K562 (cell line): ENCODE measurements at regions not wholly inside any gene's neighbourhood (a gene's known extent, or its start where the extent isn't known, plus 50 kb on each side); places are given as distances from the start of the nearest gene placed in this dataset.

Source experiments
- ATAC-seq: fragments of 200-7000 bp; cut with Tn5 transposase; 3 replicates; pipeline ENCODE4 v1.9.1; 2020; ENCODE audit warnings: moderate library complexity
- BruUV-seq: library from RNA; stranded (reverse); fragments of 400-500 nt; replicated peaks from 2 replicates; lab custom pipeline; 2021; lab: Mats Ljungman, UMichigan
- CTCF ChIA-PET: fragments of 300-600 bp; formaldehyde crosslinking; extraction: SDS; loops from one replicate; lab custom pipeline; 2021; ENCODE audit warnings: low intra/inter-chr PET ratio; lab: Yijun Ruan, JAX
- POLR2A ChIA-PET: fragments of 300-600, 350-650 bp; sonication (Branson Sonifier 250); formaldehyde crosslinking; extraction: SDS; loops from one replicate; lab custom pipeline; 2021; ENCODE audit warnings: antibody characterized with exemption, inconsistent platforms; lab: Yijun Ruan, JAX
- DNase-seq, 4 experiments: peaks; one replicate each; pipeline versions ENCODE4 v3.0.0 to v3.0.0-alpha.2; 2011 to 2018; ENCODE audit warnings: low spot score in 3 of 4, mixed read lengths in 3 of 4; ENCODE audit errors: extremely low read depth in 1 of 4
- FAIRE-seq: peaks from 2 replicates; lab custom pipeline; 2011; peaks lifted over from hg19 to GRCh38; lab: Jason Lieb, UNC
- H2AFZ ChIP-seq: 2 replicates; pipeline ENCODE4 v1.6.0; 2011; ENCODE audit warnings: low read depth, low read length, control low read depth, inconsistent platforms
- H3K27ac ChIP-seq: fragments of 200-600 bp; 3 replicates; pipeline ENCODE4 v1.8.0; 2011; ENCODE audit warnings: low read depth, mild to moderate bottlenecking, control low read depth, inconsistent platforms, low read length, moderate library complexity, mixed read lengths; ENCODE audit errors: extremely low read depth
- H3K27me3 ChIP-seq, 2 experiments: fragments of 300-600 bp in 1 of 2; 2 replicates in 1 of 2; 3 replicates in 1 of 2; pipeline versions ENCODE4 v1.6.0 to v1.8.0; 2011; ENCODE audit warnings: inconsistent platforms in 2 of 2, low read length in 2 of 2, mild to moderate bottlenecking in 1 of 2, mixed read lengths in 1 of 2, moderate library complexity in 1 of 2; ENCODE audit not compliant: control insufficient read depth in 2 of 2, insufficient read depth in 2 of 2
- H3K36me3 ChIP-seq: fragments of 300-600 bp; 3 replicates; pipeline ENCODE4 v1.8.0; 2011; ENCODE audit warnings: mild to moderate bottlenecking, low read length, inconsistent platforms; ENCODE audit not compliant: control insufficient read depth, insufficient read depth
- H3K4me1 ChIP-seq, 2 experiments: fragments of 200-600 bp in 1 of 2; replicated peaks in 1 of 2; 2 replicates in 1 of 2; 3 replicates in 1 of 2; pipeline versions ENCODE4 v1.5.1 to v1.8.0; 2011; ENCODE audit warnings: inconsistent platforms in 2 of 2, low read length in 2 of 2, mild to moderate bottlenecking in 1 of 2, mixed read lengths in 1 of 2, moderate library complexity in 1 of 2; ENCODE audit not compliant: control insufficient read depth in 2 of 2, insufficient read depth in 2 of 2
- H3K4me2 ChIP-seq: 2 replicates; pipeline ENCODE4 v1.6.1; 2011; ENCODE audit warnings: low read length, control low read depth, inconsistent platforms, mixed read lengths; ENCODE audit not compliant: insufficient read depth
- H3K4me3 ChIP-seq: fragments of 200-600 bp; sonication (generic), shearing (Covaris generic); 2 replicates; pipeline ENCODE4 v1.5.1; 2016; ENCODE audit warnings: control low read depth, inconsistent platforms
- H3K79me2 ChIP-seq: fragments of 200-600 bp; 3 replicates; pipeline ENCODE4 v1.8.0; 2011; ENCODE audit warnings: low read length, inconsistent platforms; ENCODE audit not compliant: control insufficient read depth, insufficient read depth
- H3K9ac ChIP-seq, 2 experiments: 2 replicates each; pipeline versions ENCODE4 v1.6.0 to v1.6.1; 2011; ENCODE audit warnings: low read depth in 2 of 2, low read length in 2 of 2, control low read depth in 1 of 2, inconsistent platforms in 1 of 2, mild to moderate bottlenecking in 1 of 2, mixed read lengths in 1 of 2; ENCODE audit not compliant: insufficient read depth in 1 of 2
- H3K9me1 ChIP-seq: one replicate; pipeline ENCODE4 v1.6.0; 2011; ENCODE audit warnings: inconsistent platforms, mild to moderate bottlenecking, low read length, moderate library complexity; ENCODE audit not compliant: control insufficient read depth, insufficient read depth
- H3K9me3 ChIP-seq: replicated peaks from 2 replicates; pipeline ENCODE4 v1.5.1; 2011; ENCODE audit warnings: low read depth, low read length, inconsistent platforms; ENCODE audit not compliant: control insufficient read depth, insufficient read depth
- H4K20me1 ChIP-seq: replicated peaks from 2 replicates; pipeline ENCODE4 v1.6.1; 2011; ENCODE audit warnings: low read length, inconsistent platforms, mixed read lengths; ENCODE audit not compliant: control insufficient read depth, insufficient read depth
- CAMTA2 ChIP-seq: fragments of 250-450 bp; sonication (Bioruptor Pico); conservative IDR thresholded peaks from 2 replicates; pipeline ENCODE4 v1.5.1; 2022
- HDAC3 ChIP-seq: fragments of 450-650 bp; IDR thresholded peaks from 2 replicates; pipeline ENCODE4 v1.6.1; 2018; ENCODE audit warnings: borderline replicate concordance, mild to moderate bottlenecking, moderate library complexity; ENCODE audit not compliant: partially characterized antibody
- JUND ChIP-seq, 2 experiments: IDR thresholded peaks; 2 replicates in 1 of 2; 3 replicates in 1 of 2; pipeline ENCODE4 v1.6.1; 2011; ENCODE audit warnings: borderline replicate concordance in 2 of 2, low read depth in 2 of 2, low read length in 2 of 2, improper control_type of control experiment in 1 of 2, missing biosample characterization in 1 of 2, missing genetic modification characterization in 1 of 2, missing genetic modification reagents in 1 of 2
- MXI1 ChIP-seq: IDR thresholded peaks from 2 replicates; pipeline ENCODE4 v1.6.1; 2011; ENCODE audit warnings: low read depth, mild to moderate bottlenecking, improper control_type of control experiment, low read length
- NCOA1 ChIP-seq: fragments of 450-650 bp; IDR thresholded peaks from 2 replicates; pipeline ENCODE4 v1.6.1; 2016; ENCODE audit warnings: low read depth
- NFXL1 ChIP-seq: fragments of 450-650 bp; formaldehyde crosslinking; IDR thresholded peaks from 2 replicates; pipeline ENCODE4 v1.4.0; 2021; ENCODE audit warnings: mild to moderate bottlenecking
- PPARD ChIP-seq: fragments of 250-450 bp; sonication (Bioruptor Pico); IDR thresholded peaks from 2 replicates; pipeline ENCODE4 v1.8.0; 2022; ENCODE audit warnings: inconsistent platforms, mild to moderate bottlenecking, moderate library complexity
- RBM15 ChIP-seq: fragments of 200-400 bp; formaldehyde crosslinking; IDR thresholded peaks from 2 replicates; pipeline ENCODE4 v1.6.1; 2018; ENCODE audit warnings: mild to moderate bottlenecking, low read length, moderate library complexity; ENCODE audit not compliant: insufficient read depth
- SIN3B ChIP-seq: fragments of 450-650 bp; IDR thresholded peaks from 2 replicates; pipeline ENCODE4 v1.6.1; 2017; ENCODE audit warnings: low read depth, mild to moderate bottlenecking, moderate library complexity
- STAT5B ChIP-seq: fragments of 250-450 bp; sonication (Bioruptor Pico); IDR thresholded peaks from 2 replicates; pipeline ENCODE4 v1.8.0; 2021; ENCODE audit warnings: mild to moderate bottlenecking, inconsistent platforms
- YY1 ChIP-seq, 3 experiments: IDR thresholded peaks; 2 replicates each; pipeline ENCODE4 v1.6.1; 2011; ENCODE audit warnings: low read length in 2 of 3, mild to moderate bottlenecking in 2 of 3, moderate library complexity in 2 of 3, borderline replicate concordance in 1 of 3, control low read depth in 1 of 3, low read depth in 1 of 3; ENCODE audit not compliant: insufficient read depth in 3 of 3, insufficient replicate concordance in 2 of 3, control insufficient read depth in 1 of 3, insufficient read length in 1 of 3; ENCODE audit errors: extremely low read depth in 1 of 3
- ZNF146 ChIP-seq: IDR thresholded peaks from one replicate; pipeline ENCODE4 v1.6.1; 2018; ENCODE audit warnings: missing compliant biosample characterization; ENCODE audit not compliant: unreplicated experiment
- ZNF668 ChIP-seq: fragments of 250-450 bp; sonication (Bioruptor Pico); IDR thresholded peaks from 2 replicates; pipeline ENCODE4 v1.8.0; 2022; ENCODE audit warnings: mild to moderate bottlenecking, inconsistent platforms
- WGBS: fragments of 100-300 bp; shearing (Covaris generic); methylation state at CpG from one replicate; pipeline ENCODE4 v1.1.6; 2016; ENCODE audit warnings: low coverage, mixed read lengths; ENCODE audit not compliant: insufficient coverage; ENCODE audit errors: missing lambda C conversion rate; 5-methylcytosine and 5-hydroxymethylcytosine counted together
- in situ Hi-C: fragments of 300-500 bp; cut with MboI; formaldehyde crosslinking; loops from 4 replicates; pipeline ENCODE4 v1.15.0; 2018; ENCODE audit warnings: inconsistent platforms, mixed read lengths
- intact Hi-C: fragments of 100-400 bp; cut with micrococcal nuclease; formaldehyde crosslinking; loops from 2 replicates; pipeline ENCODE4 v1.14.2; 2022
- TF ChIP-seq, protein P1 (sequence below): fragments of 250-450 bp; sonication (Bioruptor Pico); IDR thresholded peaks from 2 replicates; pipeline ENCODE4 v1.4.0; 2020
- TF ChIP-seq, protein P2 (sequence below): sonication (generic); formaldehyde crosslinking; IDR thresholded peaks from 2 replicates; pipeline ENCODE4 v1.8.1; 2023; ENCODE audit warnings: mild to moderate bottlenecking, missing genetic modification reagents

- no peak overlapping the region for H3K27ac ChIP-seq
- intact Hi-C loops (no loop called here), in situ Hi-C loops (no loop called here)
- WGBS, result 0% methylated on average over 1 of the region's 1 CpG
- no peaks in the 10 kb centered on the region for H4K20me1 ChIP-seq
- CTCF ChIA-PET, result no interaction called here
- no peaks in the 10 kb centered on the region for H3K9me1 ChIP-seq
- no peak overlapping the region for H3K9ac ChIP-seq
- POLR2A ChIA-PET, result no interaction called here
- H3K36me3 ChIP-seq, result no peaks in the 10 kb centered on the region
- BruUV-seq, result no TSS peak
- TF ChIP-seq RBM15 (no peak), NCOA1 (no peak), CAMTA2 (CRISPR knock-in tag) (no peak), MXI1 (no peak), JUND (IDR thresholded peaks at IDR 0.05; ENCODE audit: borderline replicate concordance, low read depth, low read length) (no peak), JUND (tag; IDR thresholded peaks at IDR 0.05; ENCODE audit: borderline replicate concordance, low read depth, low read length) (no peak), PPARD (CRISPR knock-in tag) (no peak), NFXL1 (CRISPR knock-in tag) (no peak), SIN3B (no peak), STAT5B (CRISPR knock-in tag) (no peak), YY1 (IDR thresholded peaks at IDR 0.05; ENCODE audit: borderline replicate concordance in 1 of 3, control insufficient read depth in 1 of 3, extremely low read depth in 1 of 3, insufficient read depth in 3 of 3, insufficient read length in 1 of 3, insufficient replicate concordance in 2 of 3, low read depth in 1 of 3, low read length in 2 of 3) (no peak), ZNF668 (CRISPR knock-in tag) (no peak), HDAC3 (no peak), ZNF146 (CRISPR knock-in tag) (no peak)
- TF ChIP-seq, protein P1, sequence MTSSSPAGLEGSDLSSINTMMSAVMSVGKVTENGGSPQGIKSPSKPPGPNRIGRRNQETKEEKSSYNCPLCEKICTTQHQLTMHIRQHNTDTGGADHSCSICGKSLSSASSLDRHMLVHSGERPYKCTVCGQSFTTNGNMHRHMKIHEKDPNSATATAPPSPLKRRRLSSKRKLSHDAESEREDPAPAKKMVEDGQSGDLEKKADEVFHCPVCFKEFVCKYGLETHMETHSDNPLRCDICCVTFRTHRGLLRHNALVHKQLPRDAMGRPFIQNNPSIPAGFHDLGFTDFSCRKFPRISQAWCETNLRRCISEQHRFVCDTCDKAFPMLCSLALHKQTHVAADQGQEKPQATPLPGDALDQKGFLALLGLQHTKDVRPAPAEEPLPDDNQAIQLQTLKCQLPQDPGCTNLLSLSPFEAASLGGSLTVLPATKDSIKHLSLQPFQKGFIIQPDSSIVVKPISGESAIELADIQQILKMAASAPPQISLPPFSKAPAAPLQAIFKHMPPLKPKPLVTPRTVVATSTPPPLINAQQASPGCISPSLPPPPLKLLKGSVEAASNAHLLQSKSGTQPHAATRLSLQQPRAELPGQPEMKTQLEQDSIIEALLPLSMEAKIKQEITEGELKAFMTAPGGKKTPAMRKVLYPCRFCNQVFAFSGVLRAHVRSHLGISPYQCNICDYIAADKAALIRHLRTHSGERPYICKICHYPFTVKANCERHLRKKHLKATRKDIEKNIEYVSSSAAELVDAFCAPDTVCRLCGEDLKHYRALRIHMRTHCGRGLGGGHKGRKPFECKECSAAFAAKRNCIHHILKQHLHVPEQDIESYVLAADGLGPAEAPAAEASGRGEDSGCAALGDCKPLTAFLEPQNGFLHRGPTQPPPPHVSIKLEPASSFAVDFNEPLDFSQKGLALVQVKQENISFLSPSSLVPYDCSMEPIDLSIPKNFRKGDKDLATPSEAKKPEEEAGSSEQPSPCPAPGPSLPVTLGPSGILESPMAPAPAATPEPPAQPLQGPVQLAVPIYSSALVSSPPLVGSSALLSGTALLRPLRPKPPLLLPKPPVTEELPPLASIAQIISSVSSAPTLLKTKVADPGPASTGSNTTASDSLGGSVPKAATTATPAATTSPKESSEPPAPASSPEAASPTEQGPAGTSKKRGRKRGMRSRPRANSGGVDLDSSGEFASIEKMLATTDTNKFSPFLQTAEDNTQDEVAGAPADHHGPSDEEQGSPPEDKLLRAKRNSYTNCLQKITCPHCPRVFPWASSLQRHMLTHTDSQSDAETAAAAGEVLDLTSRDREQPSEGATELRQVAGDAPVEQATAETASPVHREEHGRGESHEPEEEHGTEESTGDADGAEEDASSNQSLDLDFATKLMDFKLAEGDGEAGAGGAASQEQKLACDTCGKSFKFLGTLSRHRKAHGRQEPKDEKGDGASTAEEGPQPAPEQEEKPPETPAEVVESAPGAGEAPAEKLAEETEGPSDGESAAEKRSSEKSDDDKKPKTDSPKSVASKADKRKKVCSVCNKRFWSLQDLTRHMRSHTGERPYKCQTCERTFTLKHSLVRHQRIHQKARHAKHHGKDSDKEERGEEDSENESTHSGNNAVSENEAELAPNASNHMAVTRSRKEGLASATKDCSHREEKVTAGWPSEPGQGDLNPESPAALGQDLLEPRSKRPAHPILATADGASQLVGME (CRISPR knock-in tag), result no peak
- TF ChIP-seq, protein P2, sequence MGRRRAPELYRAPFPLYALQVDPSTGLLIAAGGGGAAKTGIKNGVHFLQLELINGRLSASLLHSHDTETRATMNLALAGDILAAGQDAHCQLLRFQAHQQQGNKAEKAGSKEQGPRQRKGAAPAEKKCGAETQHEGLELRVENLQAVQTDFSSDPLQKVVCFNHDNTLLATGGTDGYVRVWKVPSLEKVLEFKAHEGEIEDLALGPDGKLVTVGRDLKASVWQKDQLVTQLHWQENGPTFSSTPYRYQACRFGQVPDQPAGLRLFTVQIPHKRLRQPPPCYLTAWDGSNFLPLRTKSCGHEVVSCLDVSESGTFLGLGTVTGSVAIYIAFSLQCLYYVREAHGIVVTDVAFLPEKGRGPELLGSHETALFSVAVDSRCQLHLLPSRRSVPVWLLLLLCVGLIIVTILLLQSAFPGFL (CRISPR knock-in tag), result no peak
- H3K79me2 ChIP-seq, result no peaks in the 10 kb centered on the region
- H3K4me3 ChIP-seq, result no peak overlapping the region
- no peaks in the 10 kb centered on the region for H3K4me1 ChIP-seq
- no peak overlapping the region for H3K4me2 ChIP-seq
- H3K9me3 ChIP-seq, result peaks cover 6% of the 10 kb centered on the region; the same call in 1 of the 2 replicates
- FAIRE-seq, result no peak
- no peak for DNase-seq
- H2AFZ ChIP-seq, result no peak overlapping the region
- H3K27me3 ChIP-seq, result no peaks in the 10 kb centered on the region
- no peak for ATAC-seq
These were observed 446.0 kb downstream of the XIRP2 start for GRCh38 chr2:167334146-167334742.
